ENCODE measurements at regions not wholly inside any gene's neighbourhood (a gene's known extent, or its start where the extent isn't known, plus 50 kb on each side); places are given as distances from the start of the nearest gene placed in this dataset.

- ATAC-seq (ENCODE audit: low read depth) (no peak), DNase-seq (ENCODE audit: low spot score) (no peak)
- H3K36me3 ChIP-seq (ENCODE audit: low read depth): no peaks in the 10 kb centered on the region
- no peaks in the 10 kb centered on the region for H3K27me3 ChIP-seq (ENCODE audit: insufficient read depth, poor library complexity, severe bottlenecking)
- H3K27ac ChIP-seq (ENCODE audit: poor library complexity, severe bottlenecking): no peak overlapping the region
- no peak overlapping the region for H3K4me3 ChIP-seq (ENCODE audit: severe bottlenecking)
- TF ChIP-seq CTCF (IDR thresholded peaks at IDR 0.05; ENCODE audit: poor library complexity, severe bottlenecking): no peak
- no peaks in the 10 kb centered on the region for H3K4me1 ChIP-seq (ENCODE audit: insufficient read depth, poor library complexity, severe bottlenecking)
- no peaks in the 10 kb centered on the region for H3K9me3 ChIP-seq (ENCODE audit: severe bottlenecking)
Measured at GRCh38 chr21:16978309-16978895, 534.4 kb upstream of the CXADR start.

- ATAC-seq (ENCODE audit: low read depth) (no peak), DNase-seq (ENCODE audit: low spot score) (no peak)
- no peaks in the 10 kb centered on the region for H3K27me3 ChIP-seq (ENCODE audit: insufficient read depth, poor library complexity, severe bottlenecking)
- no peaks in the 10 kb centered on the region for H3K9me3 ChIP-seq (ENCODE audit: severe bottlenecking)
- no peaks in the 10 kb centered on the region for H3K36me3 ChIP-seq (ENCODE audit: low read depth)
- H3K27ac ChIP-seq (ENCODE audit: poor library complexity, severe bottlenecking): no peak overlapping the region
- no peak overlapping the region for H3K4me3 ChIP-seq (ENCODE audit: severe bottlenecking)
- TF ChIP-seq CTCF (IDR thresholded peaks at IDR 0.05; ENCODE audit: poor library complexity, severe bottlenecking): no peak
- H3K4me1 ChIP-seq (ENCODE audit: insufficient read depth, poor library complexity, severe bottlenecking): no peaks in the 10 kb centered on the region
Measured at GRCh38 chr21:16979574-16979973, 533.3 kb upstream of the CXADR start.

- Histone ChIP-seq H3K36me3 (ENCODE audit: low read depth) (no peaks in the 10 kb centered on the region), H3K4me1 (ENCODE audit: insufficient read depth, poor library complexity, severe bottlenecking) (no peaks in the 10 kb centered on the region), H3K27me3 (ENCODE audit: insufficient read depth, poor library complexity, severe bottlenecking) (no peaks in the 10 kb centered on the region), H3K4me3 (ENCODE audit: severe bottlenecking) (no peak overlapping the region), H3K9me3 (ENCODE audit: severe bottlenecking) (no peaks in the 10 kb centered on the region), H3K27ac (ENCODE audit: poor library complexity, severe bottlenecking) (no peak overlapping the region)
- ATAC-seq (ENCODE audit: low read depth) (no peak), DNase-seq (ENCODE audit: low spot score) (no peak)
- no peak for TF ChIP-seq CTCF (IDR thresholded peaks at IDR 0.05; ENCODE audit: poor library complexity, severe bottlenecking)
Measured at GRCh38 chr21:16983420-16983819, 529.4 kb upstream of the CXADR start.

- Histone ChIP-seq H3K9me3 (ENCODE audit: severe bottlenecking) (no peaks in the 10 kb centered on the region), H3K36me3 (ENCODE audit: low read depth) (no peaks in the 10 kb centered on the region), H3K4me3 (ENCODE audit: severe bottlenecking) (no peak overlapping the region), H3K27ac (ENCODE audit: poor library complexity, severe bottlenecking) (no peak overlapping the region), H3K27me3 (ENCODE audit: insufficient read depth, poor library complexity, severe bottlenecking) (no peaks in the 10 kb centered on the region), H3K4me1 (ENCODE audit: insufficient read depth, poor library complexity, severe bottlenecking) (no peaks in the 10 kb centered on the region)
- ATAC-seq (ENCODE audit: low read depth): no peak
- no peak for TF ChIP-seq CTCF (IDR thresholded peaks at IDR 0.05; ENCODE audit: poor library complexity, severe bottlenecking)
- DNase-seq (ENCODE audit: low spot score): no peak
Measured at GRCh38 chr21:16992448-16992847, 520.4 kb upstream of the CXADR start.

GRCh38 chr21:16993416-16994038 lies 519.3 kb upstream of the CXADR start:
- no peaks in the 10 kb centered on the region for H3K4me1 ChIP-seq (ENCODE audit: insufficient read depth, poor library complexity, severe bottlenecking)
- no peak for ATAC-seq (ENCODE audit: low read depth)

More at GRCh38 chr21:16993416-16994038, 519.3 kb upstream of the CXADR start:
- H3K36me3 ChIP-seq (ENCODE audit: low read depth): no peaks in the 10 kb centered on the region
- H3K27me3 ChIP-seq (ENCODE audit: insufficient read depth, poor library complexity, severe bottlenecking): no peaks in the 10 kb centered on the region
- no peak overlapping the region for H3K27ac ChIP-seq (ENCODE audit: poor library complexity, severe bottlenecking)
- no peak overlapping the region for H3K4me3 ChIP-seq (ENCODE audit: severe bottlenecking)
- DNase-seq (ENCODE audit: low spot score): no peak
- H3K9me3 ChIP-seq (ENCODE audit: severe bottlenecking): no peaks in the 10 kb centered on the region
- TF ChIP-seq CTCF (IDR thresholded peaks at IDR 0.05; ENCODE audit: poor library complexity, severe bottlenecking): no peak

Data from RWPE2 (cell line).